ENCODE measurements at regions not wholly inside any gene's neighbourhood (a gene's known extent, or its start where the extent isn't known, plus 50 kb on each side); places are given as distances from the start of the nearest gene placed in this dataset.

DNA sequence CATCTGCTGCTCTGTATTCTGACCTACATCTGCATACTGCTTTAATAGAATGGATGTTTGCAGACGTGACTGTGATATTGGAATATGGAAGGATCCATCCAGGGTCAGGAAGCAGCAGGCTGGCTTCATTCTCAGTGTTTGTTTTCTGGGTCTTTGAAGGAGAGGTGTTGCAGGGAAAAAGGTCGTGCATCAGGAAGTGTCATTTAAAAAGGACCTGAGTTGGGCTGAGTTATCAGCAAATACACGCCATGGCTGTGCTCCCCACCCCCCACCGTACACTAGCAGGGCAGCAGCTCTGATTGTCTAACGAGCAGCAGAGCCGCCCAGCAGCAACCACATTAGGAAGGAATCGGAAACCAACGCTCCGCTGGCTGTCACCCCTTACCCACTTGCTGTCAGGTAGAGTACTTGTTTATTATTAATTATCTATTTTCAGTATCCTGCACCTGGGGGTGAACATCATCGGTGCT is 63.1 kb upstream of the STEAP1B start:
- DNase-seq (ENCODE audit: low read depth): peak; percentile 42

DNA sequence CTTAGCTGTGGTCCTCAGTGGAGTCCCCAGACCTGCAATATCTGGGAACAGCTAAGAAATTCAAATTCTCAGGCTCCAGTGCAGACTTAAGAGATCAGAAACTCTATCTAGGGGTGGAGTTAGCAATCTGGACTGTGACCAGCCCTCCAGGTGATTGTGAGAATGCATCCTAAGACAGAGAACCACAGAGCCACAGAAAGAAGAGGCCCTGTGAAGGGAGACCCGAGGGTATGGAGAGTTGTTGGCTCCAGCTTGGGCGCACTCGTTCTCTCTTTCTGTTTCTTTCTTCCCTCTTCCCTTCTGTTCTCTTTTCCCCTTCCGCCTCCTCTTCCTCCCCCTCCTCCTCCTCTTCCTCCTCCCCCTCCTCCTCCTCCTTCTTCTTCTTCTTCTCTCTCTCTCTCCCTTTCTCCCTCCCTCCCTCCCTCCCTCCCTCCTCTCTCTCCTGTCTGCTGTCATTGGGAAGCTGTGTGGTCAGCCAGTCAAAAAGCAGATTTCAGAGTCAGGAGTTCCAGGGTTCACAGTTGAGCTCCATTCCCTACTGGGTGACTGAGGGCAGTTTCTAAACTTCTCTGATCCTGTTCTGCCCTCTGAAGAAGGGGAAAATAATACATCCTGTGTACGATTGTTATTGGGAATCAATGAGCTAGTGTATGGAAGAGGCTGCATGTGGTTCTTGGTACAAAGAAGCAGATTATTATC is 62.1 kb upstream of the STEAP1B start:
- DNase-seq (ENCODE audit: low read depth): peak; percentile 80

DNA sequence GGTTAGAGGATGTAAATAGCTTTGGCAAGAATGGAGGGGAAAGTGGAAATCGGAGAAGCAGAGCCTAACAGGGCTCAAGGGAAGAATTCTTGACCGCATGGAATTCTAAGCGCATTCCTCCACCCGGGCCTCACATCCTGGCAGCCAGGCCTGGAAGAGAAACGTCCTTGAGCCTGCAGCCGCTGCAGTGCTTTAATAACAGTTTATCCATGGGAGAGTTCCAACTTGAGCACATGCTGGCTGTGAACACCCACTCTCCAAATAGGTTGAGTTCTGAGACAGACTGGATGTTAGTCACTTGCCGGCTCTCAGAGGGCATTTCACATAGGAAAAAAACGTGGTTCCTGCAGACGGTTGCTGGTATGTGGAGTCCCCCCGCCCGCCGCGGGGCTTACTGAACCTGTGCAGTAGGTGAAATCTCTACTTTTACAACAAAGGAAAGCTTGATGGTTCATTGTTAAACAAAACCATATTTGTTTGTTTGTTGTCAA is 61.4 kb upstream of the STEAP1B start:
- DNase-seq (ENCODE audit: low read depth): peak; percentile 99

DNA sequence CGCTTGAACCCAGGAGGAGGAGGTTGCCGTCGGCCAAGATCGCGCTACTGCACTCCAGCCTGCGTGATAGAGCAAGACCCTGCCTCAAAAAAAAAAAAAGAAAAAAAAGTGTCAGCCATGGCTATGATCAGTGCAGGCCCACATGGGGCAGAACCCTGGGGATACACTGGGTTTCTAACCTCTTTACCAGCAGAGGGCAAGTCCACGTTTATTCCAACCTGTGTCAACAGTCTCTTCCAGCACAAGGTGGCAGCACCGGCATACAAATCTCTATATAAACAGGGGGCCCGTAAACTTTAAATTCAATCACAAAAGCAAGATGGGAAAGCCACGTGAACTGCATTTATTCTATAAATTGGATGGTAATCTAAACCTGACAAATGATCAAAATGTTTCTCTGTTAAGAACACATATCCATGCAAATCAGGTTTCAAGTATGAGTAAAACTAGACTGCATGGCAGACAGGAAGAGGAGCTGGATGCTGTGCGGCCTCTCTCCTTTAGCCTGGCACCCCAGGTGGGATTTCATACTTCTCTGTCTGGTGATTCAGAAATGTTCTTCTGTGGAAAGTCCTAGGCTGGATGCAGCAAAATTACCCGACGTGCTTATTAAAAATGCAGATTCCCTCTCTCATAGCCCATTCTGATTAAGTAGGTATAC is 60.0 kb upstream of the STEAP1B start:
- DNase-seq (ENCODE audit: low read depth): peak; percentile 86

DNA sequence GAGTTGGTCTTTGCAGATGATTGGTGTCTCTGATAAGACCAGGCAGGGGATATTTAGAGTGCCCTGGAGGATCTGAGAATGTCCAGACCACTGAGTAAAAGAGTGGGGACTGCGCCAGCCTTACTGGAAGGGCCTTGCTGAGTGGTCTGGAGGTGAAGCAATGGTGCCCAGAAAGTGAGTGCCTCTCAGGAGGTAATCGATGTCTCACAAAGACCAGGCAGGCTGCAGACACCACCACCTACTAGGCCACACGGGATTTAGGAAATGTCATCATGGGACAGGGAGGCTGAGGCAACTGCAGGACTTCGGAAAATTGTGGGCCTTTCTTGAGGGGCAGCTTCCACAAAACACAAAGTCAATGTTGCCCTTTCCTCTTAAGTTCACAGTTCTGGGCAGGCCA is 57.2 kb upstream of the STEAP1B start:
- DNase-seq (ENCODE audit: low read depth): no peak

DNA sequence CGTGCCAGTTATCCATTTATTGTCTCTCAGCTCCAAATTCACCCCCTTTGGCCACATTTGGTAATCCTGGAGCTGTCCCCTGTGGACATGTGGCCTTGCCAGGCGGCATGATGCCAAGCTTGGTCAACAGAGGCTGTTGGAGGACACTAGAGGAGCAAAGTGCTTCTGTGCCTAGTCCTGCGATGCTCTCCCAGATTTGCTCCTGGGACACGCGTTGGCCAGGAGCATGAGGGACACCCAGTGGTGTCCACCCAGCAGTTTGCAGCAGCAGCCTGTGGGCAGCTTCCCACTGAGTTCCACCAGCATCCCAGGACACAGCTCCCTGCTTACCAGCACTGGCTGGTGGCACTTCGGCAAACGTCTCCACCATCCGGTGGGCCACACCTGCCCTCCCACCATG is 55.5 kb upstream of the STEAP1B start:
- no peak for DNase-seq (ENCODE audit: low read depth)

DNA sequence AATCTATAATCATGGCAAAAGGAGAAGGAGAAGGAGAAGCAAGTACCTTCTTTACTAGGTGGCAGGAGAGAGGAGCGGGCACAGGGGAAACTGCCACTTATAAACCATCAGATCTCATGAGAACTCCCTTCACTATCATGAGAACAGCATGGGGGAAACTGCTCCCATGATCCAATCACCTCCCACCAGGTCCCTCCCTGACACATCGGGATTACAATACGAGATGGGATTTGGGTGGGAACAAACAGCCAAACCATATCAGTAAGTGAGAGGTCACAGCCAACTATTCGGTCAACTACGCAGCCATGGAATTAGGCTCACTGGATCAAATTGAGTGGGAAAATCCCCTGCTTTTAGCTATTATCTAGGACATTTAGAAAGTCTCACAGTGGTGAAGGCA is 54.2 kb upstream of the STEAP1B start:
- no peak for DNase-seq (ENCODE audit: low read depth)

DNA sequence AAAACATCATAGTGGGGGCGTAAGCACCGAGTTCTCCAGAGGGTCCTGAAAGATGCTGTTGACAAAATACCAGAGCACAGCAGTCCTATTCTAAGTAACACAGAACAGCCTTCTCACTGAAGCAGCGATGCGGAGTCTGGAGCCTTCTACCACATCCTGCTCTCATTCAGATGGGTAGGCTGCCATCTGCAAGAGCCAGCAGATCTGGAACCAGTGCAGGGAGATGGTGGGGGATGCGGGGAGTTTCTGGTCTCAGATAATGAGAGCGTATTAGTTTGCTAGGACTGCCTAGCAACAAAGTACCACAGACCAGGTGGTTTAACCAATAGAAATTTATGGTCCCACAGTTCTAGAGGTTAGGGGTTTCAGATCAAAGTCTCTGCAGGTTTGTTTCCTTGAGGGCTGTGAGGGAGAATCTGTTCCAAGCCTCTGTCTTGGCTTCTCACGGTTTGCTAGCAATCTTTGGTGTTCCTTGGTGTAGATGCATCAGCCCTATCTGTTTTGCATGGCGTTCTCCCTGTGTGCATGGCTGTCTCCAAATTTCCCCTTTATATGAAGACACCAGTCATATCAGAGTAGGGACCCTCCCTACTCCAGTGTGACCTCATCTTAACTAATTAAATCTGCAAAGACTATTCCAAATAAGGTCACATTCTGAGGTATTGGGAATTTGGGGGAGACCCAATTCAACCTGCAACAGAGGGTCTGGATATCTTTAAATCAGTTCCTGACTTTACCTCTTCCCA is 52.0 kb upstream of the STEAP1B start:
- no peak for DNase-seq (ENCODE audit: low read depth)

DNA sequence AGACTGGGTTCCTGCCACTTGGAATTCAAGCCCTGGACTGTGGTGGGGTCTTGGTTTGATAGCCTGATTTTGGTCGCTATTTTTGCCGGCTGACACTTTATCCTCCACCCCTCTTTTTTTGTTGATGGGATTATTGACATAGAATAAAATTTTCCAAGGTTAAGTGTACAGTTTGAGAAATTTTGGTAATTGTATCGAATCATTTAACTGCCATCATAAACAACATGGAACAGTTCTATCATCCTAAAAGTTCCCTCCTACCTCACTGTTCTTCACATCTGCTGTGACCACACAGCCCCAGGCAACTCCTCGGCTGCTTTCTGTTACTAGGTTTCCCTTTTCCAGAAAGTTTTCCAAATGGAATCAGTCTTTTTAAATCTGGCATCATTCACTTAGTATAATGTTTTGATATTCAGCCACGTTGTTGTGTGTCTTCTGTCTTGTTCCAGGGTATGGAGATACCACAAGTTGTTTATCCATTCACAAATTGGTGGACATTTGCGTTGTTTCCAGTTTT is 50.6 kb upstream of the STEAP1B start:
- no peak for DNase-seq (ENCODE audit: low read depth)

DNA sequence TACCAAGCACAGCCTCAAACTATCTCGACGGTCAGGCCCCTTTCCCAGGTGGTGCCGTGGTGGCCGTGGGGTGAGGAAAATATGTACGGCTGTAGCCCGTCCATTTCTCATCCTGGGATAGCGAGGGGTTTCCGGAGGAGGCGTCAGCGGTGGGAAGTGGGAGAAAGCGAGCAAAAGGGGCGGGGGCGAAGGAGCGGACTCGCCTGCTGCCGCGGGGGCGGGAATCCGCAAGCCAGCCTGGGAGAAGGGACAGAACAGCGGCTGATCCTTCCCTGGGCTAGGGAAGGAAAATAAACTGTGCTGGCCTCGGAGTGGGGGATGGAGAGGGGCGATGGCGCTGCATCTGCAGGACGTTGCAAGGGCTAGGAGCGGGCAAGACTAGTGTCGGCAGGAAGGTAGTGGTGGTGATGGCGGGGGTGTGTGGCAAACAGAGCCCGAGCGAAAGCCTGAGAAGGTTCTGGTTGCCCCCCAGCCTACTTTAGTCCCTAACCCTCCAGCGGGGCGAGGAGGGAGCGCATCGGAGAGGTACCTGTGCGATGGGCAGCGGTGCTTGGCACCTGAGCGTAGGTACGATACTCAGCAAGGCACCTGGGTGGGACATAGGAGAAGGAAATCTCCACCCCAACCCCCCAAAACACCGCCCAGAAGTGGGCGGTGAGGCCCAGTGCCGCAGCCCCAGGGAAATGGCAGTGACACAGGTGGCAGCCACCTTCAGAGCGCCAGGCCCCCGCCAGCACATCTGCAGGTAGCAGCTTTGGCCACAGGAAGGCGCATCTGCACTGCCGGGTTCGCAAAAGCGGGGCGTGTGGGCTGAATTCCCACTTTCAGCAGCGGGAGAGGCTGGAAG is 49.9 kb upstream of the STEAP1B start:
- DNase-seq (ENCODE audit: low read depth): peak; percentile 52
